ENCODE measurements at regions not wholly inside any gene's neighbourhood (a gene's known extent, or its start where the extent isn't known, plus 50 kb on each side); places are given as distances from the start of the nearest gene placed in this dataset.

DNA sequence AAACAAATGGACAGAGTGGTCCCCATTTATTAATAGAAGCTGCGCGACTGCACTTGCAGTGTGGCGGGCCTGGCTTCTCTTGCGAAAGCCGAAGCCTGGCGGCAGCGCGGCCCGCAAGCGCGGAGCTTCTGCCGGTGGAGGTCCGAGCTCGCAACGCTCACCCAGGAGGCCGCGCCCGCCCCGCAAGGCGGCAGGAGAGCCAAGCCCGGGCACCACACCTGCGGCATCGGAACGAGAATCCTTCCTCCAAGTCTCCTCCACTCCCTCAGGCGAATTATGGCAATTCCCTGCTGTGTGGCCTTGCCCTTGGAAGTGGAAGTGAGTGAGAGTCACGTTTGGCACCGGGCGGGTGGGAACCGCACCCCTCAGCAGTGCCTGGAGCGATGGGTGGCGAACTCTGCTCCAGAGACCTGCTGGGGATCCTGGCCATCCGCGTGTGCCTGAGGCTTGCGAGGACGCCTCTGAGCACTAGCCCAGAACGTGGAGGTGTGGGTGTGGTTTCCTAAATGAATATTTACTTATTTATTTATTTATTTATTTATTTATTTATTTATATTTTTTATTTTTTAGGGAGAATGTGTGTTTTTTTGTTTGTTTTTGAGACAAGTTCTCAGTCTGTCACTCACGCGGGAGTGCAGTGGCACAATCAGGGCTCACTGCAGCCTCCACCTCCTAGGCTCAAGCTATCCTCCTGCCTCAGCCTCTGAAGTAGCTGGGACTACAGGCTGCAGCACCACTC lies 133.7 kb upstream of the UBE2E1 start:
- H3K9ac ChIP-seq (ENCODE audit: low read length), result no peak overlapping the region
- H2AFZ ChIP-seq (ENCODE audit: low read depth, low read length), result no peak overlapping the region
- no peaks in the 10 kb centered on the region for H3K9me2 ChIP-seq (ENCODE audit: insufficient read depth, low read length)
- H3K4me3 ChIP-seq (ENCODE audit: low read length), result no peak overlapping the region
- no peak overlapping the region for H3K27ac ChIP-seq (ENCODE audit: low read length)
- H3K79me2 ChIP-seq (replicated peaks; ENCODE audit: insufficient read depth, low read length), result no peaks in the 10 kb centered on the region
- H3K4me2 ChIP-seq (ENCODE audit: low read length), result no peak overlapping the region
- no peaks in the 10 kb centered on the region for H3K27me3 ChIP-seq (ENCODE audit: insufficient read depth, low read depth, low read length)
- no peaks in the 10 kb centered on the region for H4K20me1 ChIP-seq (ENCODE audit: insufficient read depth)
- no peaks in the 10 kb centered on the region for H3F3A ChIP-seq (ENCODE audit: insufficient read depth, low read length, poor library complexity, severe bottlenecking)
- TF ChIP-seq, protein P1, sequence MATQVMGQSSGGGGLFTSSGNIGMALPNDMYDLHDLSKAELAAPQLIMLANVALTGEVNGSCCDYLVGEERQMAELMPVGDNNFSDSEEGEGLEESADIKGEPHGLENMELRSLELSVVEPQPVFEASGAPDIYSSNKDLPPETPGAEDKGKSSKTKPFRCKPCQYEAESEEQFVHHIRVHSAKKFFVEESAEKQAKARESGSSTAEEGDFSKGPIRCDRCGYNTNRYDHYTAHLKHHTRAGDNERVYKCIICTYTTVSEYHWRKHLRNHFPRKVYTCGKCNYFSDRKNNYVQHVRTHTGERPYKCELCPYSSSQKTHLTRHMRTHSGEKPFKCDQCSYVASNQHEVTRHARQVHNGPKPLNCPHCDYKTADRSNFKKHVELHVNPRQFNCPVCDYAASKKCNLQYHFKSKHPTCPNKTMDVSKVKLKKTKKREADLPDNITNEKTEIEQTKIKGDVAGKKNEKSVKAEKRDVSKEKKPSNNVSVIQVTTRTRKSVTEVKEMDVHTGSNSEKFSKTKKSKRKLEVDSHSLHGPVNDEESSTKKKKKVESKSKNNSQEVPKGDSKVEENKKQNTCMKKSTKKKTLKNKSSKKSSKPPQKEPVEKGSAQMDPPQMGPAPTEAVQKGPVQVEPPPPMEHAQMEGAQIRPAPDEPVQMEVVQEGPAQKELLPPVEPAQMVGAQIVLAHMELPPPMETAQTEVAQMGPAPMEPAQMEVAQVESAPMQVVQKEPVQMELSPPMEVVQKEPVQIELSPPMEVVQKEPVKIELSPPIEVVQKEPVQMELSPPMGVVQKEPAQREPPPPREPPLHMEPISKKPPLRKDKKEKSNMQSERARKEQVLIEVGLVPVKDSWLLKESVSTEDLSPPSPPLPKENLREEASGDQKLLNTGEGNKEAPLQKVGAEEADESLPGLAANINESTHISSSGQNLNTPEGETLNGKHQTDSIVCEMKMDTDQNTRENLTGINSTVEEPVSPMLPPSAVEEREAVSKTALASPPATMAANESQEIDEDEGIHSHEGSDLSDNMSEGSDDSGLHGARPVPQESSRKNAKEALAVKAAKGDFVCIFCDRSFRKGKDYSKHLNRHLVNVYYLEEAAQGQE (IDR thresholded peaks at IDR 0.05; ENCODE audit: borderline replicate concordance), result no peak
- TF ChIP-seq RAD21 (conservative IDR thresholded peaks at IDR 0.05) (no peak), TAF1 (IDR thresholded peaks at IDR 0.05; ENCODE audit: low read depth) (no peak), EZH2 (IDR thresholded peaks at IDR 0.05; ENCODE audit: borderline replicate concordance, insufficient read depth, low read length, poor library complexity, severe bottlenecking) (no peak), EP300 (conservative IDR thresholded peaks at IDR 0.05; ENCODE audit: poor library complexity, severe bottlenecking) (no peak), MXI1 (conservative IDR thresholded peaks at IDR 0.05; ENCODE audit: poor library complexity, severe bottlenecking) (no peak), SMC3 (conservative IDR thresholded peaks at IDR 0.05; ENCODE audit: poor library complexity) (no peak), POLR2AphosphoS5 (IDR thresholded peaks at IDR 0.05) (no peak)
- TF ChIP-seq, protein P2, sequence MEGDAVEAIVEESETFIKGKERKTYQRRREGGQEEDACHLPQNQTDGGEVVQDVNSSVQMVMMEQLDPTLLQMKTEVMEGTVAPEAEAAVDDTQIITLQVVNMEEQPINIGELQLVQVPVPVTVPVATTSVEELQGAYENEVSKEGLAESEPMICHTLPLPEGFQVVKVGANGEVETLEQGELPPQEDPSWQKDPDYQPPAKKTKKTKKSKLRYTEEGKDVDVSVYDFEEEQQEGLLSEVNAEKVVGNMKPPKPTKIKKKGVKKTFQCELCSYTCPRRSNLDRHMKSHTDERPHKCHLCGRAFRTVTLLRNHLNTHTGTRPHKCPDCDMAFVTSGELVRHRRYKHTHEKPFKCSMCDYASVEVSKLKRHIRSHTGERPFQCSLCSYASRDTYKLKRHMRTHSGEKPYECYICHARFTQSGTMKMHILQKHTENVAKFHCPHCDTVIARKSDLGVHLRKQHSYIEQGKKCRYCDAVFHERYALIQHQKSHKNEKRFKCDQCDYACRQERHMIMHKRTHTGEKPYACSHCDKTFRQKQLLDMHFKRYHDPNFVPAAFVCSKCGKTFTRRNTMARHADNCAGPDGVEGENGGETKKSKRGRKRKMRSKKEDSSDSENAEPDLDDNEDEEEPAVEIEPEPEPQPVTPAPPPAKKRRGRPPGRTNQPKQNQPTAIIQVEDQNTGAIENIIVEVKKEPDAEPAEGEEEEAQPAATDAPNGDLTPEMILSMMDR (IDR thresholded peaks at IDR 0.05; ENCODE audit: poor library complexity, severe bottlenecking), result no peak
- no peaks in the 10 kb centered on the region for H3K36me3 ChIP-seq (ENCODE audit: insufficient read depth, low read length)
- no peaks in the 10 kb centered on the region for H3K9me3 ChIP-seq (ENCODE audit: low read length)

DNA sequence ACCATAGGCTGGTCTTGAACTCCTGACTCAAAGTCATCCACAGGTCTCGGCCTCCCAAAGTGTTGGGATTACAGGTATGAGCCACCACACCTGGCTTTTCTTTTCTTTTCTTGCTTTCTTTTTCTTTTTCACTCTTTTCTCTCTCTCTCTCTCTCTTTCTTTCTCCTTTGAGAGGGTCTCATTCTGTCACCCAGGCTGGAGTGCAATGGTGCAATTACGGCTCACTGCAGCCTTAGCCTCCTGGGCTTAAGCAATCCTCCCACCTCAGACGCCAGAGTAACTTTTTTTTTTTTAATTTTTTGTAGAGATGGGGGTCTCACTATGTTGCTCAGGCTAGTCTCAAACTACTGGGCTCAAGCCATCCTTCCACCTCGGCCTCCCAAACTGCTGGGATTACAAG lies 133.1 kb upstream of the UBE2E1 start:
- no peaks in the 10 kb centered on the region for H4K20me1 ChIP-seq (ENCODE audit: insufficient read depth)
- H3K36me3 ChIP-seq (ENCODE audit: insufficient read depth, low read length), result no peaks in the 10 kb centered on the region
- H3K4me3 ChIP-seq (ENCODE audit: low read length), result no peak overlapping the region
- no peaks in the 10 kb centered on the region for H3K27me3 ChIP-seq (ENCODE audit: insufficient read depth, low read depth, low read length)
- H3K79me2 ChIP-seq (replicated peaks; ENCODE audit: insufficient read depth, low read length), result no peaks in the 10 kb centered on the region
- H3K4me2 ChIP-seq (ENCODE audit: low read length), result no peak overlapping the region
- no peak for TF ChIP-seq SMC3 (conservative IDR thresholded peaks at IDR 0.05; ENCODE audit: poor library complexity)
- TF ChIP-seq, protein P1 (IDR thresholded peaks at IDR 0.05; ENCODE audit: borderline replicate concordance), result no peak
- no peak for TF ChIP-seq MXI1 (conservative IDR thresholded peaks at IDR 0.05; ENCODE audit: poor library complexity, severe bottlenecking)
- TF ChIP-seq TAF1 (IDR thresholded peaks at IDR 0.05; ENCODE audit: low read depth), result no peak
- no peak for TF ChIP-seq EZH2 (IDR thresholded peaks at IDR 0.05; ENCODE audit: borderline replicate concordance, insufficient read depth, low read length, poor library complexity, severe bottlenecking)
- H2AFZ ChIP-seq (ENCODE audit: low read depth, low read length), result no peak overlapping the region
- no peak overlapping the region for H3K9ac ChIP-seq (ENCODE audit: low read length)
- H3K27ac ChIP-seq (ENCODE audit: low read length), result no peak overlapping the region
- H3K9me2 ChIP-seq (ENCODE audit: insufficient read depth, low read length), result no peaks in the 10 kb centered on the region
- H3F3A ChIP-seq (ENCODE audit: insufficient read depth, low read length, poor library complexity, severe bottlenecking), result no peaks in the 10 kb centered on the region
- no peaks in the 10 kb centered on the region for H3K9me3 ChIP-seq (ENCODE audit: low read length)

All from neural cell (in vitro differentiated cells).